ENCODE measurements at regions not wholly inside any gene's neighbourhood (a gene's known extent, or its start where the extent isn't known, plus 50 kb on each side); places are given as distances from the start of the nearest gene placed in this dataset.

- TF ChIP-seq CTCF (conservative IDR thresholded peaks at IDR 0.05; ENCODE audit: low read depth, low read length) (no peak), EZH2 (IDR thresholded peaks at IDR 0.05; ENCODE audit: low read length, unreplicated experiment) (no peak)
These were observed 278.0 kb upstream of the BOD1L1 start for GRCh38 chr4:13905543-13905942.
